HG03575 (cell line): ENCODE measurements at regions not wholly inside any gene's neighbourhood (a gene's known extent, or its start where the extent isn't known, plus 50 kb on each side); places are given as distances from the start of the nearest gene placed in this dataset.
"Not testable (repeated sequence)": the region's sequence is repeated elsewhere in the genome, so short reads cannot be mapped to it uniquely, and the experiment has no call there.

Source experiments
- ATAC-seq: cut with Tn5 transposase; IDR thresholded peaks from one replicate; pipeline ENCODE4 v1.9.1; 2021; ENCODE audit not compliant: unreplicated experiment, insufficient number of reproducible peaks, low FRiP score; ENCODE audit errors: extremely low read depth

GRCh38 chr11:91365986-91366585 lies 858.5 kb upstream of the FAT3 start:
- ATAC-seq, result no peak

DNA sequence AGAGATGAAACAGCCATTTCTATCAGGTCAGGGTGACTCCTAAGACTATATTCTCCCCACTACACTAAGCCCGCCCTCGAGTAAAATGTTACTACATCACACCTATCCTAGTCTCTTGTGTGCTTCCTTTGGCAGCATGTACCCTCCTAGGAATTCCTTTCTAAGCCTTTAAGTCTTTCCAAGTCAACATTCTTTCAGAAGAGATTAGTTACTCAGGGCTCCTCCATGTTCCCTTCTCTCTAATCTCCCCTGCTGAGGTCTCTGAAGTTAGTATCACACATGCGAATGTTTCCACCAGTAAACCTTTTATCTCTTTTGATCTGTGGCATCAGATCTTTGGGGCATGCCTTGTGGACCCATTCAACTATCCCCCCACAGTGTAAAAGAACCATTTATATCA lies 873.7 kb upstream of the FAT3 start:
- ATAC-seq, result no peak

GRCh38 chr11:91326751-91327150 lies 897.9 kb upstream of the FAT3 start:
- ATAC-seq, result no peak

GRCh38 chr11:91326280-91326679 lies 898.3 kb upstream of the FAT3 start:
- no peak for ATAC-seq

- ATAC-seq, result no peak
Measured at GRCh38 chr11:91314521-91314920, 910.1 kb upstream of the FAT3 start.

DNA sequence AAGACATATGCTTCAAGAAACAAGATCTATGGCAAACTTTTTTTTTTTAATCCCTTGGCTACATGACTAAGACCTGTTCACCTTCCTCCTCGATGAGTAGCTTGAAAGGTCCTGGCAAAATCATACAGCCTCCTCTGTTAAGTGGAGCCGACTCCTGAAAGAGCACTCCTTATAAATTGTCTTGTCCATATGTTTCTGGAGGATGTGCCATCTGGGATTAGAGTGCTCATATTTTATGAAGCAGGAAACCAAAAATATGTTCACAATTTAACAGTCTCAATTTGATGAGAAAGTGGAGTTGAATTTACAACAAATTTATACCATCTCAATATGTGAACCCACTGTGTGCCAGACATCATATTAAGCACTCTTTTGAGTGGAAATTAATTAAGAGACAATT lies 912.1 kb upstream of the FAT3 start:
- ATAC-seq, result no peak

DNA sequence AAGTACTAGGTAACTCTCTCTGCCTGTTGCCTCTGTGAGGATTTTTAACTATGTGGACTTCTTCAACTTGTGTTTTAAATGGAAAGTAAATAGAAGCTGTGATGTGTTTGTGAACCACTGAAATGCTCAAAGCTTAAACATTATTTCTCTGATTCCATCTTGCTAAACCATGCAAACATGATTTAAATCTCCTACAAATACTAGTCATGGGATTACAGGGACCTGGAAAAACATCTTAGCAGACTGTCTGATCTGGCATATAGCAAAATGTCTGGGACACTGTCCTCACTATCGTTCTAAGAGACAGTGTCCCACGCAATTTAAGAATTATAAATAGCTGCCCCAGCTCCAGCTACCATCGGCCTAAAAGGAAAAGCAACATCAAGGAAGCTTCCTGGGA lies 914.5 kb upstream of the FAT3 start:
- ATAC-seq, result no peak

DNA sequence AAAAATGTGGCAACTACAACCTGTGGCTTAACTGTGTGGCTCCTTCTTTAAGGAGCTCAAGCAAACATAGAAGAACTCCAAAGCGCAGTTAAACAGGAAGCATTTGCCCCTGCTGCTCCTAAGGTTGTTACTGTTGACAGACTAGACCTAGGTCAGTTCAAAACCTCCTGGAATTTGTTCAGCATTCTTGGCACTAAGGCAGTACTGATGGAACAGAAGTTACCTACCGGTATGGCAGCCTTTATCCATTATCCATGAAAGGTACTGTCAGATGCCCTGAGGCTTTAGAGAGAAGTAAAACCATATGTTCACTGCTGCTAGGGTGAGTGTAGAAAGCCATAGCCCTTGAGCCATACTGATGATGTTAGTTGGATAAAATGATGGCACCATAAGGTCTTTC lies 916.5 kb upstream of the FAT3 start:
- ATAC-seq, result no peak

DNA sequence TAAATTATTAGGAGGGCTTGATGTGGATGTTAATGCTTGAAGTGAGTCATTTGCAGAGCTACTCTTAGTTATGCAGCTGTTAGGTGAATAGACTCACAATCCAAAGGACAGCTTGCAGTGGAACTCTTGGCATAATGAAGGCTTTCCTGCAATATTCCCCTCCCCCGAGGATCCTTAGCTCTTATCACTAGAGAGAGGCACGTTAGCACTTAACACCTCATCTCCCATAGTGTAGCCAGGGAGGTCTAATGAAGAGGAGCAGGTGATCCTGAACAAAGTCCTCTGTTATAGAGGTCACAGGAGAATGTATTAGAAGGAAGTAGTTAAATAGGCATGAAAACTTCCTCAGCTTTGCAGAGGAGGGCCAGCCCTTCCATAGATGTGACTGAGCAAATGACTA lies 919.2 kb upstream of the FAT3 start:
- no peak for ATAC-seq

GRCh38 chr11:91303749-91304148 lies 920.9 kb upstream of the FAT3 start:
- no peak for ATAC-seq

DNA sequence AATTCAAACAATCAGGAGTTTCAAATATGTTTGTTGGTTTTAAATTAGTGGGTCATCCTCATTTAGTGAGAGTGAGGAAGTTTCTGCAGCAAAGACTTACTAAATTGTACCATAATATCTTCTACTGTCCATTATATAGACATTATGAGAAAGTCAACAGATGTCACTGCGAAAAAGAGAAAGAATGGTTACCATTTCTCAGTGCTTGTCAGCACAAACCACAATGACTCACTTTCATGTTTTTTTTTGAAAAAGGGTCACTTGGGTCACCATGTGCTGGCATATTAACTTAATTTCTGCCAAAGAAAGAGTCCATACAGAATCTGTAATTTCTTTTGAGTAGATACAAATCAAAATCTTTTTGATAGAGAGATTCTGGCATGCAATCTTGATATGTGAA lies 924.6 kb upstream of the FAT3 start:
- ATAC-seq, result no peak

GRCh38 chr11:91296629-91297028 lies 928.0 kb upstream of the FAT3 start:
- no peak for ATAC-seq

DNA sequence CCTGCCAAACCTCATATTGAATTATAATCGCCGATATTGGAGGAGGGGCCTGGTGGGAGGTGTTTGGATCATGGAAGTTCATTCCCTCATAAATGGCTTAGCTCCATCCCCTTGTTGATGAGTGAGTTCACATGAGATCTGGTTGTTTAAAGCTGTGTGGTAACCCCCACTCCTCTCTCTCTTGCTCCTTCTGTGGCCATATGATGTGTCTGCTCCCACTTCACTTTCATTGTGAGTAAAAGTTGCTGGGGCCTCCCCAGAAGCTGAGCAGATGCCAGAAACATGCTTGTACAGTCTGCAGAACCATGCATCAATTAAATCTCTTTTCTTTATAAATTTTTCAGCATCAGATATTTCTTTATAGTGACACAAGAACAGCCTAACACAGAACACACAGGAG lies 929.0 kb upstream of the FAT3 start:
- no peak for ATAC-seq

- ATAC-seq, result no peak
Measured at GRCh38 chr11:91293119-91293518, 931.5 kb upstream of the FAT3 start.

DNA sequence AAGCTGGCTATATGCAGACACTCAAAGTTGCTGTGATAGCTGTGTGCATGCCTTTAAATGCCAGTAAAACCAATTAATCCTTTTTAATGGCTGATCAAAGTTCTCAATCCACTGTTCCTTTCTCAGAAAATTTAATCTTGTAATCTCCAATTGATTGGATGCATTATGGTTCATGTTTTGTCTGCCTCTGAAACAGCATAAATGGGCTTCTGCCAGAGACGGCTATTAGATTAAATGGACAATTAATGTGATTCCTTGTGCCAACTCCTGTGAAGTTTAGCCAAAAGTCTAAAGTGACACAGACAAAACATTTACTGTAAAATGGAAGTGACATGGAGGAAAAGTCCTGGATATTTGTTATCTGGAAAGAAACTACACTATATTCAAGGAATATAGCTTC lies 952.5 kb upstream of the FAT3 start:
- ATAC-seq, result no peak

DNA sequence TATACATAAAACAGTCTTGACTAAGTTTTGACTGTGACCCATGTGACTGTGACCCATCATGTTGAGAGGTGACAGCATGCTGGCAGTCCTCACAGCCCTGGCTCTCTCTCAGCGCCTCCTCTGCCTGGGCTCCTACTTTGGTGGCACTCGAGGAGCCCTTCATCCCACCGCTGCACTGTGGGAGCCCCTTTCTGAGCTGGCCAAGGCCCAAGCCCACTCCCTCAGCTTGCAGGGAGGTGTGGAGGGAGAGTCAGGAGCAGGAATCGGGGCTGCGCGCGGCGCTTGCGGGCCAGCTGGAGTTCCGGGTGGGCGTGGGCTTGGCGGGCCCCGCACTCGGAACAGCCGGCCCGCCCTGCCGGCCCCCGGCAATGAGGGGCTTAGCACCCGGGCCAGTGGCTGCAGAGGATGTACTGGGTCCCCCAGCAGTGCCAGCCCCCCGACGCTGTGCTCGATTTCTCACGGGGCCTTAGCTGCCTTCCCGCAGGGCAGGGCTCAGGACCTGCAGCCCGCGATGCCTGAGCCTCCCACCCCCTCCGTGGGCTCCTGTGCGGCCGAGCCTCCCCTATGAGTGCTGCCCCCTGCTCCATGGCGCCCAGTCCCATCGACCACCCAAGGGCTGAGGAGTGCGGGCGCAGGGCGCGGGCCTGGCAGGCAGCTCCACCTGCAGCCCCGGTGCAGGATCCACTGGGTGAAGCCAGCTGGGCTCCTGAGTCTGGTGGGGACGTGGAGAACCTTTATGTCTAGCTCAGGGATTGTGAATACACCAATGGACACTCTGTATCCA lies 955.9 kb upstream of the FAT3 start:
- not testable (repeated sequence) for ATAC-seq

- ATAC-seq, result no peak
Measured at GRCh38 chr11:91265946-91266345, 958.7 kb upstream of the FAT3 start.

GRCh38 chr11:91264481-91264880 lies 960.1 kb upstream of the FAT3 start:
- no peak for ATAC-seq

- ATAC-seq, result no peak
Measured at GRCh38 chr11:91263496-91264365, 960.9 kb upstream of the FAT3 start.

GRCh38 chr11:91261513-91261912 lies 963.1 kb upstream of the FAT3 start:
- ATAC-seq, result no peak
